Karpas-422 (cell line): ENCODE measurements at regions not wholly inside any gene's neighbourhood (a gene's known extent, or its start where the extent isn't known, plus 50 kb on each side); places are given as distances from the start of the nearest gene placed in this dataset.

Source experiments
- DNase-seq: peaks from one replicate; pipeline ENCODE4 v3.0.0-alpha.2; 2015
- H2AFZ ChIP-seq: fragments of 200-600 bp; sonication (generic); 2 replicates; pipeline ENCODE4 v1.6.1; 2014; ENCODE audit warnings: antibody characterized with exemption, low read length, mixed read lengths
- H3K27ac ChIP-seq: fragments of 200-600 bp; sonication (generic); 2 replicates; pipeline ENCODE4 v1.5.1; 2014; ENCODE audit warnings: mild to moderate bottlenecking, low read length, moderate library complexity
- H3K27me3 ChIP-seq: fragments of 200-600 bp; sonication (generic); 2 replicates; pipeline ENCODE4 v1.6.1; 2014; ENCODE audit warnings: low read length, mixed read lengths
- H3K36me3 ChIP-seq: fragments of 200-600 bp; sonication (generic); 2 replicates; pipeline ENCODE4 v1.6.1; 2014; ENCODE audit warnings: low read length, mixed read lengths; ENCODE audit not compliant: insufficient read depth
- H3K4me1 ChIP-seq: fragments of 200-600 bp; sonication (generic); 2 replicates; pipeline ENCODE4 v1.6.1; 2014; ENCODE audit warnings: mild to moderate bottlenecking, low read length, mixed read lengths
- H3K4me2 ChIP-seq: fragments of 200-600 bp; sonication (generic); 2 replicates; pipeline ENCODE4 v1.6.1; 2014; ENCODE audit warnings: low read length, low read depth, mild to moderate bottlenecking; ENCODE audit not compliant: poor library complexity, severe bottlenecking
- H3K4me3 ChIP-seq: fragments of 200-600 bp; sonication (generic); 2 replicates; pipeline ENCODE4 v1.5.1; 2014; ENCODE audit warnings: mild to moderate bottlenecking, antibody characterized with exemption, low read length, mixed read lengths
- H3K79me2 ChIP-seq: fragments of 200-600 bp; sonication (generic); 2 replicates; pipeline ENCODE4 v1.6.1; 2014; ENCODE audit warnings: mild to moderate bottlenecking, low read length, mixed read lengths
- H3K9ac ChIP-seq: fragments of 200-600 bp; sonication (generic); 2 replicates; pipeline ENCODE4 v1.6.0; 2014; ENCODE audit warnings: low read length
- H3K9me2 ChIP-seq: fragments of 200-600 bp; sonication (generic), shearing (Covaris generic); replicated peaks from 2 replicates; pipeline ENCODE4 v1.6.0; 2014; ENCODE audit warnings: mild to moderate bottlenecking, low read length, moderate library complexity; ENCODE audit not compliant: insufficient read depth
- H3K9me3 ChIP-seq: fragments of 300-700, 200-600 bp; sonication (generic); 2 replicates; pipeline ENCODE4 v1.6.1; 2014; ENCODE audit warnings: low read length, mixed read lengths
- H4K20me1 ChIP-seq: fragments of 200-600 bp; sonication (generic); 2 replicates; pipeline ENCODE4 v1.6.1; 2014; ENCODE audit warnings: mild to moderate bottlenecking, antibody characterized with exemption, low read length, low read depth; ENCODE audit not compliant: insufficient read depth

GRCh38 chr5:116738239-116738614, 163.6 kb upstream of the SEMA6A start:
- H3K4me2 ChIP-seq = no peak overlapping the region
- DNase-seq = no peak
- H3K9me2 ChIP-seq = no peaks in the 10 kb centered on the region
- no peak overlapping the region for H3K4me3 ChIP-seq
- H4K20me1 ChIP-seq = no peaks in the 10 kb centered on the region
- H2AFZ ChIP-seq = no peak overlapping the region
- no peak overlapping the region for H3K9ac ChIP-seq
- H3K4me1 ChIP-seq = no peaks in the 10 kb centered on the region
- H3K36me3 ChIP-seq = no peaks in the 10 kb centered on the region
- H3K79me2 ChIP-seq = no peaks in the 10 kb centered on the region
- H3K27me3 ChIP-seq = no peaks in the 10 kb centered on the region
- no peaks in the 10 kb centered on the region for H3K9me3 ChIP-seq
- no peak overlapping the region for H3K27ac ChIP-seq

DNA sequence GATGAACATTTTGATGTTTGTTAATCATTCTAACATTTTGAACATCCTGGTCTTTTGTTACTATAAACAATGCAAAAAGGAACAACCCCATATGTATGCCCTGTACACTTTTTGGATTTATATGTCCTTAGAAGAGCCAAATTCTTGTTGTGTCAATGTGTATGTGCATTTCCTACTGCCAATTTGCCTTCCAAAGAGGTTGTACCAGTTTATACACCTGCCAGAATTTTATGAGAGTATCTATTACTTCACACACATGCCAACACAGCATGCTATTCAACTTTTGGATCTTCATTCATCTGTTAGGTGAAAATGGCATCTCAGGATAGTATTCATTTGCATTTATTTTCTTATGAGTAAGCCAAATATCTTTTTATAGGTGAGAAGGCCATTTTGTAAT, 162.0 kb upstream of the SEMA6A start:
- Histone ChIP-seq H3K36me3 (no peaks in the 10 kb centered on the region), H2AFZ (no peak overlapping the region), H4K20me1 (no peaks in the 10 kb centered on the region), H3K27ac (no peak overlapping the region), H3K9ac (no peak overlapping the region), H3K79me2 (no peaks in the 10 kb centered on the region), H3K4me3 (no peak overlapping the region), H3K4me1 (no peaks in the 10 kb centered on the region), H3K9me3 (no peaks in the 10 kb centered on the region), H3K9me2 (no peaks in the 10 kb centered on the region), H3K4me2 (no peak overlapping the region), H3K27me3 (no peaks in the 10 kb centered on the region)
- no peak for DNase-seq

- Histone ChIP-seq H3K4me1 (no peaks in the 10 kb centered on the region), H3K9me3 (no peaks in the 10 kb centered on the region)
These were observed 159.7 kb upstream of the SEMA6A start for GRCh38 chr5:116733991-116734975.

GRCh38 chr5:116732591-116732990, 158.0 kb upstream of the SEMA6A start:
- Histone ChIP-seq H3K9ac (no peak overlapping the region), H4K20me1 (no peaks in the 10 kb centered on the region)

More at GRCh38 chr5:116733991-116734975, 159.7 kb upstream of the SEMA6A start:
- H3K4me2 ChIP-seq = no peak overlapping the region
- no peaks in the 10 kb centered on the region for H3K36me3 ChIP-seq
- no peak for DNase-seq
- H3K4me3 ChIP-seq = no peak overlapping the region
- no peaks in the 10 kb centered on the region for H3K27me3 ChIP-seq
- no peaks in the 10 kb centered on the region for H3K9me2 ChIP-seq
- no peak overlapping the region for H3K27ac ChIP-seq
- no peaks in the 10 kb centered on the region for H3K79me2 ChIP-seq
- no peaks in the 10 kb centered on the region for H4K20me1 ChIP-seq
- H2AFZ ChIP-seq = no peak overlapping the region
- H3K9ac ChIP-seq = no peak overlapping the region

DNA sequence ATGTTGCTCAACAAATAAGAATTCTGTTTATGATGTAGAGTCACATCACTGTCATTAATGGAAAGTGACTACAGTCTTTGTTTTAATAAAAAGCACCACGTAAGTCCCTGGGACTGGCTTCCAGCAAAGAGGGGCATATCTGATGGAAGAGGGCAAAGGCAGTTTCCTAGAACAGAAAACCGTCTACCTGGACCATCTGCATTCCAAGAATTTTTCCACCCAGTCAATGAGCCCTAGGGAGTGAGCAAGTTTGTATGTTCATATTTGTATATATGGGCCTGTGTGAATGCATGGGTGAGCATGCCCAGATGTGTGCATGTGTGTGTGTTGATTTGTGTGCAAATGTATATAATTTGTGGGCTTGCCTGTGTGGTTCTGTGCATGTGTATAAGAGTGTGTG, 156.8 kb upstream of the SEMA6A start:
- H3K9me2 ChIP-seq = no peaks in the 10 kb centered on the region
- H3K79me2 ChIP-seq = no peaks in the 10 kb centered on the region
- DNase-seq = no peak
- no peak overlapping the region for H3K4me3 ChIP-seq
- no peaks in the 10 kb centered on the region for H3K36me3 ChIP-seq
- H3K9me3 ChIP-seq = no peaks in the 10 kb centered on the region
- H3K9ac ChIP-seq = no peak overlapping the region
- no peak overlapping the region for H3K27ac ChIP-seq
- no peak overlapping the region for H3K4me2 ChIP-seq
- no peaks in the 10 kb centered on the region for H3K27me3 ChIP-seq
- no peak overlapping the region for H2AFZ ChIP-seq
- H3K4me1 ChIP-seq = no peaks in the 10 kb centered on the region
- H4K20me1 ChIP-seq = no peaks in the 10 kb centered on the region

More at GRCh38 chr5:116732591-116732990, 158.0 kb upstream of the SEMA6A start:
- no peaks in the 10 kb centered on the region for H3K4me1 ChIP-seq
- H3K27me3 ChIP-seq = no peaks in the 10 kb centered on the region
- no peak overlapping the region for H3K4me2 ChIP-seq
- no peaks in the 10 kb centered on the region for H3K9me2 ChIP-seq
- no peak overlapping the region for H3K27ac ChIP-seq
- peak; percentile 22 for DNase-seq
- H2AFZ ChIP-seq = no peak overlapping the region
- no peaks in the 10 kb centered on the region for H3K36me3 ChIP-seq
- H3K9me3 ChIP-seq = no peaks in the 10 kb centered on the region
- no peaks in the 10 kb centered on the region for H3K79me2 ChIP-seq
- H3K4me3 ChIP-seq = no peak overlapping the region

DNA sequence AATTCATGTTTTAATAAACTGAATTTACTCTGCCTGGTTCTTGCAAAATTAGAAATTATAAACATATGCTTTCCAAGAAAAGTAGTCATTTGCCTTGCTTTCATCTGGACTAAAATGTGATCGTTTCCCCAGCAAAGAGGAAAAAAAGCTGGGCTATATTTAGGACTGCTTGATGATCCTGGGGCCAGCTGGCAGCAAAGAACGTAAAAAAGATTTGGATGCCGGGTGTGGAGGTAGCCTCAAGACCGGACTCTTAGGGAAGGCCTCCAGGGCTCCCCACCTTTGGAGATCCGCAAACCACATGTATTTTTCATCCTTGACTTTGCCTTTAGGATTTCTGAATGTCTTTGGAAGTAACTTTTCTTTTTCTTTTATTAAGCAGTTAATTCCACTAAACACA, 156.1 kb upstream of the SEMA6A start:
- no peaks in the 10 kb centered on the region for H3K79me2 ChIP-seq
- no peak overlapping the region for H3K4me2 ChIP-seq
- no peak overlapping the region for H3K4me3 ChIP-seq
- H3K36me3 ChIP-seq = no peaks in the 10 kb centered on the region
- H4K20me1 ChIP-seq = no peaks in the 10 kb centered on the region
- H3K9me3 ChIP-seq = no peaks in the 10 kb centered on the region
- no peaks in the 10 kb centered on the region for H3K4me1 ChIP-seq
- no peaks in the 10 kb centered on the region for H3K27me3 ChIP-seq
- no peaks in the 10 kb centered on the region for H3K9me2 ChIP-seq
- no peak overlapping the region for H2AFZ ChIP-seq
- no peak overlapping the region for H3K27ac ChIP-seq
- no peak for DNase-seq
- no peak overlapping the region for H3K9ac ChIP-seq

- Histone ChIP-seq H3K27ac (no peak overlapping the region), H3K27me3 (no peaks in the 10 kb centered on the region), H3K9me2 (no peaks in the 10 kb centered on the region), H3K36me3 (no peaks in the 10 kb centered on the region), H3K4me3 (no peak overlapping the region), H3K79me2 (no peaks in the 10 kb centered on the region), H3K4me1 (no peaks in the 10 kb centered on the region), H3K9me3 (no peaks in the 10 kb centered on the region), H3K4me2 (no peak overlapping the region), H3K9ac (no peak overlapping the region), H2AFZ (no peak overlapping the region), H4K20me1 (no peaks in the 10 kb centered on the region)
- no peak for DNase-seq
These were observed 155.6 kb upstream of the SEMA6A start for GRCh38 chr5:116730185-116730584.

- no peak overlapping the region for H2AFZ ChIP-seq
- H3K79me2 ChIP-seq = no peaks in the 10 kb centered on the region
- H3K27me3 ChIP-seq = no peaks in the 10 kb centered on the region
- H3K27ac ChIP-seq = no peak overlapping the region
- no peaks in the 10 kb centered on the region for H3K9me2 ChIP-seq
- H3K9me3 ChIP-seq = no peaks in the 10 kb centered on the region
- no peaks in the 10 kb centered on the region for H3K36me3 ChIP-seq
- no peak for DNase-seq
- H3K4me3 ChIP-seq = no peak overlapping the region
- no peak overlapping the region for H3K4me2 ChIP-seq
- H3K4me1 ChIP-seq = no peaks in the 10 kb centered on the region
- H4K20me1 ChIP-seq = no peaks in the 10 kb centered on the region
- no peak overlapping the region for H3K9ac ChIP-seq
These were observed 152.6 kb upstream of the SEMA6A start for GRCh38 chr5:116727248-116727647.
